ENCODE measurements at regions not wholly inside any gene's neighbourhood (a gene's known extent, or its start where the extent isn't known, plus 50 kb on each side); places are given as distances from the start of the nearest gene placed in this dataset.

GRCh38 chr12:24605916-24606315 is 343.0 kb downstream of the BCAT1 start:
- Histone ChIP-seq H3K4me3 (ENCODE audit: low read depth, low read length) (no peak overlapping the region), H3K27me3 (ENCODE audit: insufficient read depth, low read length) (no peaks in the 10 kb centered on the region), H3K36me3 (ENCODE audit: insufficient read depth, low read length) (no peaks in the 10 kb centered on the region), H3K79me2 (ENCODE audit: control insufficient read depth, insufficient read depth, low read length, unreplicated experiment) (no peaks in the 10 kb centered on the region), H3K27ac (ENCODE audit: low read depth, low read length) (no peak overlapping the region), H3K4me1 (ENCODE audit: control insufficient read depth, insufficient read depth, low read length, unreplicated experiment) (peaks cover 12% of the 10 kb centered on the region), H2AFZ (ENCODE audit: low read length, unreplicated experiment) (no peak overlapping the region)

GRCh38 chr12:24605466-24605865 is 343.4 kb downstream of the BCAT1 start:
- Histone ChIP-seq H3K27me3 (ENCODE audit: insufficient read depth, low read length) (no peaks in the 10 kb centered on the region), H2AFZ (ENCODE audit: low read length, unreplicated experiment) (no peak overlapping the region), H3K79me2 (ENCODE audit: control insufficient read depth, insufficient read depth, low read length, unreplicated experiment) (no peaks in the 10 kb centered on the region), H3K36me3 (ENCODE audit: insufficient read depth, low read length) (no peaks in the 10 kb centered on the region), H3K4me3 (ENCODE audit: low read depth, low read length) (no peak overlapping the region), H3K27ac (ENCODE audit: low read depth, low read length) (no peak overlapping the region), H3K4me1 (ENCODE audit: control insufficient read depth, insufficient read depth, low read length, unreplicated experiment) (peaks cover 16% of the 10 kb centered on the region)

GRCh38 chr12:24603371-24603770 is 345.5 kb downstream of the BCAT1 start:
- H3K27ac ChIP-seq (ENCODE audit: low read depth, low read length): no peak overlapping the region
- no peak overlapping the region for H3K4me3 ChIP-seq (ENCODE audit: low read depth, low read length)
- H3K79me2 ChIP-seq (ENCODE audit: control insufficient read depth, insufficient read depth, low read length, unreplicated experiment): no peaks in the 10 kb centered on the region
- H3K36me3 ChIP-seq (ENCODE audit: insufficient read depth, low read length): no peaks in the 10 kb centered on the region
- H2AFZ ChIP-seq (ENCODE audit: low read length, unreplicated experiment): no peak overlapping the region
- no peaks in the 10 kb centered on the region for H3K27me3 ChIP-seq (ENCODE audit: insufficient read depth, low read length)
- peaks cover 9% of the 10 kb centered on the region for H3K4me1 ChIP-seq (ENCODE audit: control insufficient read depth, insufficient read depth, low read length, unreplicated experiment)

- Histone ChIP-seq H3K27me3 (ENCODE audit: insufficient read depth, low read length) (no peaks in the 10 kb centered on the region), H3K27ac (ENCODE audit: low read depth, low read length) (peak overlapping the region; percentile 68), H2AFZ (ENCODE audit: low read length, unreplicated experiment) (no peak overlapping the region), H3K79me2 (ENCODE audit: control insufficient read depth, insufficient read depth, low read length, unreplicated experiment) (no peaks in the 10 kb centered on the region), H3K4me1 (ENCODE audit: control insufficient read depth, insufficient read depth, low read length, unreplicated experiment) (peaks cover 6% of the 10 kb centered on the region), H3K36me3 (ENCODE audit: insufficient read depth, low read length) (no peaks in the 10 kb centered on the region), H3K4me3 (ENCODE audit: low read depth, low read length) (no peak overlapping the region)
Observed at GRCh38 chr12:24600996-24601395, 347.9 kb downstream of the BCAT1 start.

GRCh38 chr12:24600551-24600950 is 348.4 kb downstream of the BCAT1 start:
- Histone ChIP-seq H3K27ac (ENCODE audit: low read depth, low read length) (peak overlapping the region; percentile 68), H3K36me3 (ENCODE audit: insufficient read depth, low read length) (no peaks in the 10 kb centered on the region), H3K4me1 (ENCODE audit: control insufficient read depth, insufficient read depth, low read length, unreplicated experiment) (peaks cover 6% of the 10 kb centered on the region), H2AFZ (ENCODE audit: low read length, unreplicated experiment) (no peak overlapping the region), H3K27me3 (ENCODE audit: insufficient read depth, low read length) (no peaks in the 10 kb centered on the region), H3K4me3 (ENCODE audit: low read depth, low read length) (no peak overlapping the region), H3K79me2 (ENCODE audit: control insufficient read depth, insufficient read depth, low read length, unreplicated experiment) (no peaks in the 10 kb centered on the region)

- Histone ChIP-seq H3K4me3 (ENCODE audit: low read depth, low read length) (no peak overlapping the region), H3K4me1 (ENCODE audit: control insufficient read depth, insufficient read depth, low read length, unreplicated experiment) (peaks cover 6% of the 10 kb centered on the region), H3K36me3 (ENCODE audit: insufficient read depth, low read length) (no peaks in the 10 kb centered on the region), H2AFZ (ENCODE audit: low read length, unreplicated experiment) (no peak overlapping the region), H3K27me3 (ENCODE audit: insufficient read depth, low read length) (no peaks in the 10 kb centered on the region), H3K27ac (ENCODE audit: low read depth, low read length) (no peak overlapping the region), H3K79me2 (ENCODE audit: control insufficient read depth, insufficient read depth, low read length, unreplicated experiment) (no peaks in the 10 kb centered on the region)
Observed at GRCh38 chr12:24599736-24600135, 349.2 kb downstream of the BCAT1 start.

GRCh38 chr12:24597580-24597979 is 351.3 kb downstream of the BCAT1 start:
- Histone ChIP-seq H3K4me1 (ENCODE audit: control insufficient read depth, insufficient read depth, low read length, unreplicated experiment) (peaks cover 6% of the 10 kb centered on the region), H2AFZ (ENCODE audit: low read length, unreplicated experiment) (no peak overlapping the region), H3K79me2 (ENCODE audit: control insufficient read depth, insufficient read depth, low read length, unreplicated experiment) (no peaks in the 10 kb centered on the region), H3K27ac (ENCODE audit: low read depth, low read length) (no peak overlapping the region), H3K27me3 (ENCODE audit: insufficient read depth, low read length) (no peaks in the 10 kb centered on the region), H3K36me3 (ENCODE audit: insufficient read depth, low read length) (no peaks in the 10 kb centered on the region), H3K4me3 (ENCODE audit: low read depth, low read length) (no peak overlapping the region)

- Histone ChIP-seq H3K4me1 (ENCODE audit: control insufficient read depth, insufficient read depth, low read length, unreplicated experiment) (peaks cover 6% of the 10 kb centered on the region), H3K27ac (ENCODE audit: low read depth, low read length) (no peak overlapping the region), H3K27me3 (ENCODE audit: insufficient read depth, low read length) (no peaks in the 10 kb centered on the region), H3K4me3 (ENCODE audit: low read depth, low read length) (no peak overlapping the region), H2AFZ (ENCODE audit: low read length, unreplicated experiment) (no peak overlapping the region), H3K79me2 (ENCODE audit: control insufficient read depth, insufficient read depth, low read length, unreplicated experiment) (no peaks in the 10 kb centered on the region), H3K36me3 (ENCODE audit: insufficient read depth, low read length) (no peaks in the 10 kb centered on the region)
Observed at GRCh38 chr12:24596768-24597388, 352.0 kb downstream of the BCAT1 start.

GRCh38 chr12:24595652-24596235 is 353.2 kb downstream of the BCAT1 start:
- no peaks in the 10 kb centered on the region for H3K36me3 ChIP-seq (ENCODE audit: insufficient read depth, low read length)
- H3K27me3 ChIP-seq (ENCODE audit: insufficient read depth, low read length): no peaks in the 10 kb centered on the region
- no peak overlapping the region for H3K27ac ChIP-seq (ENCODE audit: low read depth, low read length)
- no peaks in the 10 kb centered on the region for H3K79me2 ChIP-seq (ENCODE audit: control insufficient read depth, insufficient read depth, low read length, unreplicated experiment)
- no peak overlapping the region for H3K4me3 ChIP-seq (ENCODE audit: low read depth, low read length)
- no peak overlapping the region for H2AFZ ChIP-seq (ENCODE audit: low read length, unreplicated experiment)
- H3K4me1 ChIP-seq (ENCODE audit: control insufficient read depth, insufficient read depth, low read length, unreplicated experiment): peaks cover 5% of the 10 kb centered on the region

- H3K79me2 ChIP-seq (ENCODE audit: control insufficient read depth, insufficient read depth, low read length, unreplicated experiment): no peaks in the 10 kb centered on the region
- no peaks in the 10 kb centered on the region for H3K4me1 ChIP-seq (ENCODE audit: control insufficient read depth, insufficient read depth, low read length, unreplicated experiment)
- H3K4me3 ChIP-seq (ENCODE audit: low read depth, low read length): no peak overlapping the region
- H3K27ac ChIP-seq (ENCODE audit: low read depth, low read length): no peak overlapping the region
- H3K27me3 ChIP-seq (ENCODE audit: insufficient read depth, low read length): no peaks in the 10 kb centered on the region
- no peaks in the 10 kb centered on the region for H3K36me3 ChIP-seq (ENCODE audit: insufficient read depth, low read length)
- no peak overlapping the region for H2AFZ ChIP-seq (ENCODE audit: low read length, unreplicated experiment)
Observed at GRCh38 chr12:24591715-24592440, 357.0 kb downstream of the BCAT1 start.
